ENCODE measurements at regions not wholly inside any gene's neighbourhood (a gene's known extent, or its start where the extent isn't known, plus 50 kb on each side); places are given as distances from the start of the nearest gene placed in this dataset.

DNA sequence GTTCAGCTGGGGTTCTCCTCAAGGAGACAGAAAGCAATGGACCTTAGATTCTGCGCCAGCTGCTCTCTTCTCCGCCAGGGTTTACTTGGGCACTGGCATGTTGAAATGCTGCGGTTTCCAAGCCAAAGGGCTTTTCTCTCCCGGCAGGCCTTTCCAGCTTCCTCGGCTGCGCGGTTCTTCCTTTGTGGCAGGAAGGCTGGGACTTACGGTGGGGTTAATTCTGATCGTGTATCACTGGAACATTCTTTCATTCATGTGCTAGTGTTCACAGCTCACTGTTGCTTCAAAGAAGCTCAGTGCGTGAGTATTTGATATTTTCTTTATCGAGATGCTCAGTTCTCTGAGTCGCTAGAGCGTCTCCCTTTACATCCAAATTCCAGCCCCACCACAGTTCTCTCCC is 723.2 kb downstream of the UQCRFS1 start:
- TF ChIP-seq FOXM1 (IDR thresholded peaks at IDR 0.05; ENCODE audit: borderline replicate concordance) (no peak), L3MBTL2 (conservative IDR thresholded peaks at IDR 0.05) (no peak), BHLHE40 (IDR thresholded peaks at IDR 0.05; ENCODE audit: borderline replicate concordance) (no peak), SP1 (IDR thresholded peaks at IDR 0.05) (no peak), HDGF (IDR thresholded peaks at IDR 0.05; ENCODE audit: borderline replicate concordance) (no peak), ZNF384 (IDR thresholded peaks at IDR 0.05) (no peak), ARNT (IDR thresholded peaks at IDR 0.05) (no peak), SUZ12 (IDR thresholded peaks at IDR 0.05) (no peak), TARDBP (IDR thresholded peaks at IDR 0.05) (no peak), NFRKB (IDR thresholded peaks at IDR 0.05) (no peak)
